AML-193 (cell line): ENCODE measurements at regions not wholly inside any gene's neighbourhood (a gene's known extent, or its start where the extent isn't known, plus 50 kb on each side); places are given as distances from the start of the nearest gene placed in this dataset.

Experiments
- DNase-seq, 2 experiments: peaks; one replicate each; lab custom pipeline; 2025; lab: John Stamatoyannopoulos, UW

- DNase-seq: no peak
Measured at GRCh38 chr11:91955206-91955605, 269.4 kb upstream of the FAT3 start.

DNA sequence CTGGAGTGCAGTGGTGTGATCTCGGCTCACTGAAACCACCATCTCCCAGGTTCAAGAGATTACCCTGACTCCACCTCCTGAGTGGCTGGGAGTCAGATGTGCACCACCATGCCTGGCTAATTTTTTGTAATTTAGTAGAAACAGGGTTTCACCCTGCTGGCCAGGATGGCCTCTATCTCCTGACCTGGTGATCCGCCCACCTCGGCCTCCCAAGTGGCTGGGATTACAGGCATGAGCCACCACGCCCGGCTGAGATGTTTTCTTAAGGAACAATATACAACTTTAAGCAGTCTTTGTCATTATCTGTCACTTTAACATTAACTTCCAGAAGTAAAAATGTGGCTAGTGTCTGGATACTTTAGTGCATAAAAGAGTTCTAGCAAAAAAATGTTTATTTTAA, 272.6 kb upstream of the FAT3 start:
- no peak for DNase-seq

GRCh38 chr11:91947215-91947820, 277.3 kb upstream of the FAT3 start:
- DNase-seq: no peak

GRCh38 chr11:91946397-91946951, 278.1 kb upstream of the FAT3 start:
- DNase-seq: no peak

DNA sequence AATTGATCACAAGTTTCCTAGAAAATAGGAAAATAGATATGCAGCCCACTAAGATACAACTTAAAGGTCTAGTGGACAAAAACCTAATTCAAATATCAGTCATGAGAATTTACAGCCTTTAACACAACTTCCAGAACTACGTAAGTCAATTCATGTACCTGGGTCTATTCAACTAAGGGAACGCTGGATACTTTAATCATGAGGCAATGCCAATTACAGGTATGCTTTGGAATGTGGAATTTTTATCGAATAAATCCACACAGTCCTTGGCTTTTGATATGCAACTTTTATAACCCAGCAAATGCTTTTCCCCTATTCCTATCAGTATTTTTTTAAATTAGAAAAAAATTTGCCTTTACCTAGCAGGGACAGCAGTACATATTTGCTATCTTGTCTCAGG, 289.5 kb upstream of the FAT3 start:
- no peak for DNase-seq

GRCh38 chr11:91932151-91932821, 292.3 kb upstream of the FAT3 start:
- no peak for DNase-seq

GRCh38 chr11:91927448-91927847, 297.2 kb upstream of the FAT3 start:
- no peak for DNase-seq

DNA sequence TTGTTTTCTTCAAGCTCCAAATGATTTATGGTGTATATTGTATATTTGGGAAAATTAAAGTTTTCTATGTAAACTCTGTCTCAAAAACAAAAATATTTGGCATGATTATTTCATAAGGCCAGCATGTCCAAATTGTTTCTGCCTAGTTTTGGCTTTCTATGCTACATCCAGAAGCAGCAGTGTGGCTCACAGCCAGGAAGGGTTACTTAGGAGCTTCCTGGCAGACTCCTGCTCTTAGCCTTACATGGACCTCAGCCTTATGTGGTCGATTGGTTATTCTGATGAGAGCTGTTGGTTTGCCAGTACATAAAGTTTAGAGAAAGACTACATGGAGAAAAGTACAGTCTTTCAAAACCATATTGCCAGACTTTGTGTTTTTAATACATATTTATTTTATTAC, 297.7 kb upstream of the FAT3 start:
- DNase-seq: no peak

GRCh38 chr11:91922846-91923245, 301.8 kb upstream of the FAT3 start:
- DNase-seq: no peak

GRCh38 chr11:91921974-91922373, 302.6 kb upstream of the FAT3 start:
- DNase-seq: no peak

GRCh38 chr11:91913407-91913806, 311.2 kb upstream of the FAT3 start:
- no peak for DNase-seq

DNA sequence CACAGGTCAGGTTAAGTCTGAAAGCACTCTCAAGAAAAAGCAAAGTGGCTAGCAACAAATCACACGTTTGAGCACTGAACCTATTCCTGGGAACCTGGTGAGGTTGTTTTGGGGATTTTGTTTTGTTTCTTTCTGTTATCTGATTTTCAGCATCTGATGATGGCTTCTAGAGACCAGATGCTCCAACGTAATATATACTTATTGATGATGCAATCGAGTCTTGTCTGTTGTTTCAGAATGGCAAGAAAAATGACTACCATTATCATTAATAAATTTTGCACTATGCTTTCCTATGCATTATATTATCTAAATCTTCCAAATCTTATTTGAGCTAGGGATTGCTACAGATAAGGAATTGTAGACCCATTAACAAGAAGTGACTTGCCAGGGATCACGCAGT, 312.3 kb upstream of the FAT3 start:
- no peak for DNase-seq

DNA sequence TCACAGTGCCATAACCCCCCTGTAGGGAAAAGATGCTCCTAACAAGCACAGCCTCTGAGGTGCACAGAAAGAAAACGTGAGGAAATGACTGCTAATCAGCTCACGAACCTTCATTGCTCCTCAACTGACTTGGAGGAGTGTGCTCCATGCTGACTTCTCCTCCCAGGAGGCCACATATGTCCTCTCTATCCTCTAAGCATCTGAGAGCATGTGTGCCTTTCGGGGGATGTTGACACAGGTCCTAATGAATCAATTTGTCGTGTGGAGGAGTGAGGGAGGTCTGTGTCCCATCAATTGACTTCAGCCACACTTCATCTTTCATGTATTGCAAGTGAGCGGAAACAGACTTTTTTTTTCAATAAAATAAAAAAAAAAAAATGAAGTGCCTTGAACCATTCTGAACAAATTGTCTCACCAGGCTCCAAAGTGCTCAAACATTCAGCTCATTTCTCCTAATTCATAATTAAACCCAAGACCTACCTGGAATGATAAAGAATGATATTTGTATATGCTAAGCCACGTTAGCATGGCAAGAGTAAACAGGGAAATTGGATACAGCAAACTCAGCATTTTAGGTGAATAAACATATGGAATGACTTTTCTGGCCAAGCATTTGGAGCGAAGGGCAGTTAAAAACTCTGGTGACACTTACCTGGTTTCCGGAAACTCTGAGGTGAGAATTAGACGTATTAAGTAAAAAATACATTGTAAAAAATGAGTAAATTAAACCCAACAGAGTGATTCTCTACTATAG, 317.6 kb upstream of the FAT3 start:
- DNase-seq: no peak

- DNase-seq: no peak
Measured at GRCh38 chr11:91904792-91905785, 319.5 kb upstream of the FAT3 start.

DNA sequence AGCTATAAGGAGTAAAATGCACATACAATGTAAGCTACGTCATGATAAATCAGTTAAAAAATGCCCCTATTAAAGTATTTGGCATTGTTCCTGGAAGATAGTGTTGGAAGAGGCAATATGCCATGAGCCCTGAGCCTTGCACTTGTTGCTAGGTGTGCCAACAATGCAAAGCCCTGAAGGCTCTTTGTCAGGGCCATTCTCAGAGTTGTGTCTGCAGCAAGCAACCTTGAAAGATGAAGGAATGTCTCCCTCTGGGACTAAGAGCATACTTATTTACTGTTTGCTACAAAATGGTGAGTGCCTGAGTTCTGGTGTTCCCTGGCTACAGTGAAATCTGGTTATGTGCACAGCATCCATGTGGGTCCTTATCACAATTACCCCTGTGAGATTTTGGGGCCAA, 322.3 kb upstream of the FAT3 start:
- no peak for DNase-seq

GRCh38 chr11:91880660-91881059, 344.0 kb upstream of the FAT3 start:
- no peak for DNase-seq

- DNase-seq: no peak
Measured at GRCh38 chr11:91876746-91877145, 347.9 kb upstream of the FAT3 start.

DNA sequence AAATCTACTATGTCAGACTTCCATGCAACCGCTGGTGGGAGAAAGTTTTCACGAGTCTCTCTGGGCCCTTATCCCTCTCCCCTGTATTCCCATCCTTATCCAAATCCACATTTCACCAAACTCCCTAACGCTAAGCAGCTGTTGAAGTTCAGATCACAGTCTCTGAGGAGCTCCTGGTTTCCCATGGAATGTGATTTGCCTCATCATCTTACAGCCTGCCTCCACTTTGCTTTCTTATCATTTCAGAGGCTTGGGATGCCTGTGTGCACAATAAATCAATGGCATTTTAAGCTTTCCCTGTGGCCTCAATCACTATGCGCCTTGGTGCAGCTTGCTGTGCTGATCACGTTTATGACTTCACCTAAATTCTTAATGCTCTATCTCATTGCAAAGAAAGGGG, 352.4 kb upstream of the FAT3 start:
- DNase-seq: no peak

GRCh38 chr11:91871791-91872190, 352.8 kb upstream of the FAT3 start:
- DNase-seq: no peak

DNA sequence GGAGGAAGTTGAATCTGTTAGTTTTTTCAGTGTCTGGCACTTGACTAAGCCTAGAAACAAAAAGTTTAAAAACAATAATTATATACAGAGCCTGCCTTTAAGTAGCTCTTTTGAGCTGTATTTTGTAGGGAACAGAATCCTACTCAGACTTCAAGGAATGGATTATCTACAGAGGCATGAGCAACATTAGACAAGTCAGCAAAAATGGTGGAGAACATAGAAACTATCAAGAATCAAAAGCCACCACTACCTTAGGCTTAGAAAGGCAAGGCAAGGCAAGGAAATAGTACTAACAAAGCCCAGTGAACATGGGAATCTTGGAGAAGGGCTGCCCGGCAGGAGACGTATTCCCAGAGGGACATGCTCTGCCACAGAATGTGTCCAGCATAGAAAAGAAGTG, 353.6 kb upstream of the FAT3 start:
- DNase-seq: no peak

DNA sequence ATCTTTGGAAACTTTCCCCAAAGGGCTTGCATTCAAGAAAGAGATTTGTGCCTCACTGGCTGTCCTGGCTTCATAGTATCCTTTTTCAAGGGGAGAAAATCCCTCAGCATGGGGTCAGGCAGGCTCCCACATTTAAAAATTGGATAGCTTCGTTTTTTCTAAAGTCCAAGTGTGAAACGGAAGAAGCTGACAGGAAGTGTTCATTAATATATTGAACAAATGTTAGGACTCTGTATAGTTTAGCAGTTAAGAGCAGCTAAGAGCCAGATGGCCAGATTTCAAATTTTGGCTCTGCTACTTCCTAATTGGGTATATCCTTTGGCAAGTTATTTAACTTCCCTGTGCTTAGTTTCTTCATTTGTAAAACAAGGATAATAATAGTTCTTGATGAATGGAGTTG, 354.9 kb upstream of the FAT3 start:
- no peak for DNase-seq

GRCh38 chr11:91866642-91867041, 358.0 kb upstream of the FAT3 start:
- no peak for DNase-seq
